ENCODE measurements at regions not wholly inside any gene's neighbourhood (a gene's known extent, or its start where the extent isn't known, plus 50 kb on each side); places are given as distances from the start of the nearest gene placed in this dataset.

- Histone ChIP-seq H3K4me1 (ENCODE audit: control insufficient read depth, insufficient read depth, low read length) (no peaks in the 10 kb centered on the region), H3K36me3 (ENCODE audit: control insufficient read depth, insufficient read depth, low read length) (no peaks in the 10 kb centered on the region), H3K4me3 (ENCODE audit: low read length) (no peak overlapping the region), H3K27ac (ENCODE audit: low read length) (no peak overlapping the region), H3K9me3 (ENCODE audit: control insufficient read depth, insufficient read depth, low read length) (no peaks in the 10 kb centered on the region), H3K27me3 (ENCODE audit: control insufficient read depth, insufficient read depth, low read length) (no peaks in the 10 kb centered on the region)
- no peak for ATAC-seq
- no peak for DNase-seq
- H3K27ac Mint-ChIP-seq, result no peak overlapping the region
- no peaks in the 10 kb centered on the region for H3K36me3 Mint-ChIP-seq
- H3K4me3 Mint-ChIP-seq, result no peak overlapping the region
- intact Hi-C loops (cut with micrococcal nuclease), result no loop called here
- no peaks in the 10 kb centered on the region for H3K4me1 Mint-ChIP-seq
- no peaks in the 10 kb centered on the region for H3K27me3 Mint-ChIP-seq (ENCODE audit: low read depth in 2 of 2)
- WGBS (ENCODE audit: insufficient coverage), result 85% methylated on average over 24 of the region's 24 CpGs
- TF ChIP-seq CTCF (IDR thresholded peaks at IDR 0.05), result no peak
- peaks cover 8 to 11% of the 10 kb centered on the region in 2 donors for H3K9me3 Mint-ChIP-seq
Observed at GRCh38 chr9:30758726-30759446, 1625.6 kb upstream of the ACO1 start.

DNA sequence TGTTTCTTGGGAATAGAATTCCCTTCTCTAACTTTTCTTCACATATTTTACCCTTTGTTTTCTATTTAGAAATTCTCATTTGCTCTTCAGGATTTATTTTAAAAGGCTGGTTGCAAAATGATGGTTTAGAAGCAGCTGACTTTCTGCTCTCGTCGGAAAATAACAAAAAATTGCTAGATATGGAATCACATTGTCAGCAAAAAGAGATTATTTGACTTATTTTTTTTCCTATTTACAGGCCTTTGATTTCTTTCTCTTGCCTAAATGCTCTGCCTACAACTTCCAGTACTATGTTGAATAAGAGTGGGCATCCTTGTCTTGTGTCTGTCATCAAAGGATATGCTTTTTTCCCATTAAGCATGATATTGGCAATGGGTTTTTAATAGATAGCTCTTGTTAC, 1619.1 kb upstream of the ACO1 start:
- Mint-ChIP-seq H3K9me3 (peaks cover 7 to 11% of the 10 kb centered on the region in 2 donors), H3K4me1 (no peaks in the 10 kb centered on the region), H3K27me3 (ENCODE audit: low read depth in 2 of 2) (no peaks in the 10 kb centered on the region), H3K36me3 (peaks cover 6% of the 10 kb centered on the region), H3K27ac (no peak overlapping the region), H3K4me3 (no peak overlapping the region)
- H3K4me1 ChIP-seq (ENCODE audit: control insufficient read depth, insufficient read depth, low read length), result no peaks in the 10 kb centered on the region
- 95% methylated on average over 2 of the region's 2 CpGs for WGBS (ENCODE audit: insufficient coverage)
- H3K27me3 ChIP-seq (ENCODE audit: control insufficient read depth, insufficient read depth, low read length), result no peaks in the 10 kb centered on the region
- DNase-seq, result no peak
- intact Hi-C loops (cut with micrococcal nuclease), result no loop called here
- no peak for ATAC-seq
- no peak overlapping the region for H3K27ac ChIP-seq (ENCODE audit: low read length)
- H3K9me3 ChIP-seq (ENCODE audit: control insufficient read depth, insufficient read depth, low read length), result no peaks in the 10 kb centered on the region
- no peaks in the 10 kb centered on the region for H3K36me3 ChIP-seq (ENCODE audit: control insufficient read depth, insufficient read depth, low read length)
- H3K4me3 ChIP-seq (ENCODE audit: low read length), result no peak overlapping the region
- TF ChIP-seq CTCF (IDR thresholded peaks at IDR 0.05), result no peak

GRCh38 chr9:30771163-30771708, 1613.2 kb upstream of the ACO1 start:
- intact Hi-C loops (cut with micrococcal nuclease), result no loop called here
- no peaks in the 10 kb centered on the region for H3K36me3 ChIP-seq (ENCODE audit: control insufficient read depth, insufficient read depth, low read length)

More at GRCh38 chr9:30771163-30771708, 1613.2 kb upstream of the ACO1 start:
- Histone ChIP-seq H3K27ac (ENCODE audit: low read length) (no peak overlapping the region), H3K27me3 (ENCODE audit: control insufficient read depth, insufficient read depth, low read length) (no peaks in the 10 kb centered on the region), H3K9me3 (ENCODE audit: control insufficient read depth, insufficient read depth, low read length) (no peaks in the 10 kb centered on the region), H3K4me3 (ENCODE audit: low read length) (no peak overlapping the region), H3K4me1 (ENCODE audit: control insufficient read depth, insufficient read depth, low read length) (no peaks in the 10 kb centered on the region)
- Mint-ChIP-seq H3K4me1 (no peaks in the 10 kb centered on the region), H3K9me3 (peaks cover 5 to 8% of the 10 kb centered on the region in 2 donors), H3K27ac (no peak overlapping the region), H3K27me3 (ENCODE audit: low read depth in 2 of 2) (no peaks in the 10 kb centered on the region), H3K36me3 (peaks cover 6% of the 10 kb centered on the region), H3K4me3 (no peak overlapping the region)
- no peak for DNase-seq
- TF ChIP-seq CTCF (IDR thresholded peaks at IDR 0.05), result no peak
- no peak for ATAC-seq
